Gastrocnemius medialis (tissue), 4 donors: ENCODE measurements at regions not wholly inside any gene's neighbourhood (a gene's known extent, or its start where the extent isn't known, plus 50 kb on each side); places are given as distances from the start of the nearest gene placed in this dataset.
"Not testable (repeated sequence)": the region's sequence is repeated elsewhere in the genome, so short reads cannot be mapped to it uniquely, and the experiment has no call there.

Experiments
- POLR2A ChIP-seq, 2 donors: fragments of 450-650 bp; IDR thresholded peaks; one replicate each; pipeline ENCODE4 v1.6.1; 2017; ENCODE audit warnings: antibody characterized with exemption in 2 of 2, mild to moderate bottlenecking in 2 of 2, moderate library complexity in 2 of 2
- TF ChIP-seq, protein P1 (sequence below), 5 experiments: fragments of 450-650 bp in 3 of 5; fragments of 200-600 bp in 2 of 5; sonication (generic) in 2 of 5; IDR thresholded peaks in 4 of 5; conservative IDR thresholded peaks in 1 of 5; 1 replicate in 4 of 5; 2 replicates in 1 of 5; pipeline ENCODE4 v1.5.1; 2016 to 2019; ENCODE audit warnings: antibody characterized with exemption in 5 of 5, mild to moderate bottlenecking in 3 of 5, moderate library complexity in 3 of 5

DNA sequence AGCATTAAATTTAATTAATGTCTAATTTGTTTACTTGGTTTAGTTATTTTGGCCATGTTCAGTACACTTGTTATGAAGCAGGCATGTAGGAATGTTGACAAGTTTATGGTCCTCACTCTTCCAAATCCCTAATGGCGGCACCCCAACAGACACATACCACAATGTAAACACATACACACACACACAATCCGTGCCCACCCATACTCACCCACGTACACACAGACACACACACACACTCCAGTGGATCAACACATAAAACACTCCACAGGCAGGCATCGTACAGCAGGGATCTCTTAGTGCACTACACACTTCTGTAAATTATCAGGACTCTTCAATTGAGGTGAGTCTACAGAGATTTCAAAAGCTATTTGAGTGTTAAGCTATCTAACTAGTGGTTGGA is 767.5 kb downstream of the FOXD4L6 start:
- TF ChIP-seq, protein P1, sequence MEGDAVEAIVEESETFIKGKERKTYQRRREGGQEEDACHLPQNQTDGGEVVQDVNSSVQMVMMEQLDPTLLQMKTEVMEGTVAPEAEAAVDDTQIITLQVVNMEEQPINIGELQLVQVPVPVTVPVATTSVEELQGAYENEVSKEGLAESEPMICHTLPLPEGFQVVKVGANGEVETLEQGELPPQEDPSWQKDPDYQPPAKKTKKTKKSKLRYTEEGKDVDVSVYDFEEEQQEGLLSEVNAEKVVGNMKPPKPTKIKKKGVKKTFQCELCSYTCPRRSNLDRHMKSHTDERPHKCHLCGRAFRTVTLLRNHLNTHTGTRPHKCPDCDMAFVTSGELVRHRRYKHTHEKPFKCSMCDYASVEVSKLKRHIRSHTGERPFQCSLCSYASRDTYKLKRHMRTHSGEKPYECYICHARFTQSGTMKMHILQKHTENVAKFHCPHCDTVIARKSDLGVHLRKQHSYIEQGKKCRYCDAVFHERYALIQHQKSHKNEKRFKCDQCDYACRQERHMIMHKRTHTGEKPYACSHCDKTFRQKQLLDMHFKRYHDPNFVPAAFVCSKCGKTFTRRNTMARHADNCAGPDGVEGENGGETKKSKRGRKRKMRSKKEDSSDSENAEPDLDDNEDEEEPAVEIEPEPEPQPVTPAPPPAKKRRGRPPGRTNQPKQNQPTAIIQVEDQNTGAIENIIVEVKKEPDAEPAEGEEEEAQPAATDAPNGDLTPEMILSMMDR (IDR thresholded peaks at IDR 0.05 in 4 of 5, conservative IDR thresholded peaks at IDR 0.05 in 1 of 5) = not testable (repeated sequence)
- TF ChIP-seq POLR2A (IDR thresholded peaks at IDR 0.05) = not testable (repeated sequence)
